ENCODE measurements at regions not wholly inside any gene's neighbourhood (a gene's known extent, or its start where the extent isn't known, plus 50 kb on each side); places are given as distances from the start of the nearest gene placed in this dataset.

DNA sequence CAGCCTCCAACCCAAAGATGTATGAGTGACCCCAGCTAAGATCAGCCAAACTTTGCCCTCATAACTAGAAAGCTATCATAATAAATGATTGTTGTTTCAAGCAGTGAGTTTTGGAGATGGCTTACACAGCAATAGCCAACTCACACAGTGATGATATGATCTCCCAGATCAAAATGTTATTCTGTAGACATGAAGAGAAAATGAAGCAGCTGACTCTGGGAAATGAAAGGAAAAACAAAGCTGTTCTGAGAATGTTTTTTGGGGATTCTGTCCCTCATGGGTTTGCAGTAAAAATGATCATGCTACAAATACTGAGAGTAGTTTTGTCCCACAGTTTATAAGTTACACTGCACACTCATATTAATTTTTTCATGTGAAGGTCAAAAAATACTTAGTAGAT, 617.8 kb downstream of the MRPL39 start:
- Mint-ChIP-seq H3K27ac (peak overlapping the region; percentile 64), H3K4me1 (ENCODE audit: low read depth) (no peaks in the 10 kb centered on the region), H3K36me3 (ENCODE audit: insufficient read depth) (no peaks in the 10 kb centered on the region), H3K4me3 (ENCODE audit: low read depth) (no peak overlapping the region), H3K27me3 (no peaks in the 10 kb centered on the region), H3K9me3 (ENCODE audit: low read depth) (peaks cover 20% of the 10 kb centered on the region)
- no peak for DNase-seq (ENCODE audit: low spot score, unreplicated experiment)
- TF ChIP-seq, protein P1, sequence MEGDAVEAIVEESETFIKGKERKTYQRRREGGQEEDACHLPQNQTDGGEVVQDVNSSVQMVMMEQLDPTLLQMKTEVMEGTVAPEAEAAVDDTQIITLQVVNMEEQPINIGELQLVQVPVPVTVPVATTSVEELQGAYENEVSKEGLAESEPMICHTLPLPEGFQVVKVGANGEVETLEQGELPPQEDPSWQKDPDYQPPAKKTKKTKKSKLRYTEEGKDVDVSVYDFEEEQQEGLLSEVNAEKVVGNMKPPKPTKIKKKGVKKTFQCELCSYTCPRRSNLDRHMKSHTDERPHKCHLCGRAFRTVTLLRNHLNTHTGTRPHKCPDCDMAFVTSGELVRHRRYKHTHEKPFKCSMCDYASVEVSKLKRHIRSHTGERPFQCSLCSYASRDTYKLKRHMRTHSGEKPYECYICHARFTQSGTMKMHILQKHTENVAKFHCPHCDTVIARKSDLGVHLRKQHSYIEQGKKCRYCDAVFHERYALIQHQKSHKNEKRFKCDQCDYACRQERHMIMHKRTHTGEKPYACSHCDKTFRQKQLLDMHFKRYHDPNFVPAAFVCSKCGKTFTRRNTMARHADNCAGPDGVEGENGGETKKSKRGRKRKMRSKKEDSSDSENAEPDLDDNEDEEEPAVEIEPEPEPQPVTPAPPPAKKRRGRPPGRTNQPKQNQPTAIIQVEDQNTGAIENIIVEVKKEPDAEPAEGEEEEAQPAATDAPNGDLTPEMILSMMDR (IDR thresholded peaks at IDR 0.05; ENCODE audit: unreplicated experiment): no peak

DNA sequence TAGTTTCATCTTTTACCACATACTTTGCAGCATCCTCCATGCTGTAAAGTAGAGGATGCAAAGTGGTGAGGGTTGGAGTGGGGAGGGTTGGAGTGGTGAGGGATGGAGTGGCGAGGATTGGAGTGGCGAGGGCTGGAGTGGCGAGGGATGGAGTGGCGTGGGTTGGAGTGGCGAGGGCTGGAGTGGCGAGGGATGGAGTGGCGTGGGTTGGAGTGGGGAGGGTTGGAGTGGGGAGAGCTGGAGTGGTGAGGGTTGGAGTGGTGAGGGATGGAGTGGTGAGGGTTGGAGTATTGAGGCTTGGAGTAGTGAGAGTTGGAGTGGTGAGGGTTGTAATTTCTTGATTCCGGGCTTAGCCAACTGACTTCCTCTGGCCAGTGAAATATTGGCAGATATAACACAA, 618.3 kb downstream of the MRPL39 start:
- H3K9me3 Mint-ChIP-seq (ENCODE audit: low read depth): peaks cover 22% of the 10 kb centered on the region
- TF ChIP-seq, protein P1 (IDR thresholded peaks at IDR 0.05; ENCODE audit: unreplicated experiment): no peak
- H3K27me3 Mint-ChIP-seq: no peaks in the 10 kb centered on the region
- H3K27ac Mint-ChIP-seq: no peak overlapping the region
- H3K36me3 Mint-ChIP-seq (ENCODE audit: insufficient read depth): no peaks in the 10 kb centered on the region
- no peaks in the 10 kb centered on the region for H3K4me1 Mint-ChIP-seq (ENCODE audit: low read depth)
- no peak for DNase-seq (ENCODE audit: low spot score, unreplicated experiment)
- no peak overlapping the region for H3K4me3 Mint-ChIP-seq (ENCODE audit: low read depth)

DNA sequence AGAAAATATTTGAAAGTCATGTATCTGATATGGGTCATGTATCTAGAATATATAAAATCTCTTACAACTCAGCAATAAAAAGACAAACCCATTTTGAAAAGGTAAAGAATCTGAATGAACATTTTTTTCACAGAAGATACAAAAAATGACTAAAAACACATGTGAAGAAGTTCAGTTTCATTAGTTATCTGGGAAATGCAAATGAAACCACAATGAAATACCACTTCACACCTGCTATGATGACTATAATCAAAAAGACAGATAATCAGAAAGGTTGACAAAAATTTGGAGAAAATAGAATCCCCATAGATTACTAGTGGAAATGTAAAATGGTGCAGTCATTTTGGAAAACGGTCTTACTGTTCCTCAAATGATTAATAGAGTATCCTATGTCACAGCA, 631.0 kb downstream of the MRPL39 start:
- no peak overlapping the region for H3K4me3 Mint-ChIP-seq (ENCODE audit: low read depth)
- no peak for DNase-seq (ENCODE audit: low spot score, unreplicated experiment)
- H3K9me3 Mint-ChIP-seq (ENCODE audit: low read depth): peaks cover 34% of the 10 kb centered on the region
- H3K4me1 Mint-ChIP-seq (ENCODE audit: low read depth): no peaks in the 10 kb centered on the region
- H3K27me3 Mint-ChIP-seq: no peaks in the 10 kb centered on the region
- no peak overlapping the region for H3K27ac Mint-ChIP-seq
- H3K36me3 Mint-ChIP-seq (ENCODE audit: insufficient read depth): no peaks in the 10 kb centered on the region
- TF ChIP-seq, protein P1 (IDR thresholded peaks at IDR 0.05; ENCODE audit: unreplicated experiment): no peak

DNA sequence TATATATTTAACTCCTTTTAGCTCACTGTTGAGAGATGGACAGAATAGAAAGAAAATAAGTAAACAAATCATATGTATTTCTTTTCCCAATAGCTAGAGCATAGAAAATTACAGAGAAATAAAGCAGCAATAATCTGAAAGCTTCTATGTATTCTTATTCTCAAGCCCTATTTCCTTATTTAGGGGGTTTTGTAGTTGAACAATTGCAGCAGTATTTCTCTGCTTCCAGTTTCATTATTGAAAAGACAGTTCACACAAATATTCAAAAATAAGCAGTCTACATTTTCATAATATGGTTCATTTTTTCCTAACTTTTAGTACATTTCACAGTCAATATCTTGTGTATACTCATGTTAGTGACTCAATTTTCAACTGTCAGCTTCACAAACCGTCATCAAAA, 638.2 kb downstream of the MRPL39 start:
- no peaks in the 10 kb centered on the region for H3K27me3 Mint-ChIP-seq
- no peaks in the 10 kb centered on the region for H3K36me3 Mint-ChIP-seq (ENCODE audit: insufficient read depth)
- H3K9me3 Mint-ChIP-seq (ENCODE audit: low read depth): peaks cover 29% of the 10 kb centered on the region
- H3K27ac Mint-ChIP-seq: no peak overlapping the region
- peaks cover 2% of the 10 kb centered on the region for H3K4me1 Mint-ChIP-seq (ENCODE audit: low read depth)
- DNase-seq (ENCODE audit: low spot score, unreplicated experiment): no peak
- H3K4me3 Mint-ChIP-seq (ENCODE audit: low read depth): no peak overlapping the region
- TF ChIP-seq, protein P1 (IDR thresholded peaks at IDR 0.05; ENCODE audit: unreplicated experiment): no peak

DNA sequence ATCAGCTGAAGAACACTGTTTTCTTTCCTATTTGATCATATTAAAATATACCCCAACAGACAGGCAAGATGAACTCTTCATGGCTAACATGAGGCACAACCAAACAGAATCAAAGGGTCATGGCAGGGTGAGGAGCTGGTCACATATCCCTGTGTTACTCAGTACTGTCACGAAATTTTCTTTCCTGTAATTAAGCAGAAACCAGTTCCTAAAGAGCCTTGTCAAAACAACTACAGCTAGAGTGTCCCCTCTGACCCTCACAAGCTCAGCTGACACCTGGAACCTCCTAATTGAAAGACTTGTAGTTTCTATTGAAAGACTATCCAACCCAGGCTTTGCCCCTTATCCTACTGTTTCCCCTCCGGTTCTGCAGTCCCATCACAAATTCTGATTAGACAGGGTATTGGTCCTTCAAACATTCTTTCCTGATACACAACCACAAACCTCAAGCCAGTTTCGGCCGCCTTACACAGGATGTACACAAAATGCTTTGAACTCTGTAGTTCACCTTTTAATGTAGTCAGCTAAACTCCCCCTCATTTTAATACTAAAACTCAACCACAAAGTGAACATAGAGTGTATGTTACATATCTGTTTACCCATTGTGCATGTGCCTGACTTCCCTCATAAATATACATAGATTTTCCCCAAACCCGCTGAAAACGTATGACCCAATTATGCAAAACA, 651.9 kb downstream of the MRPL39 start:
- H3K36me3 Mint-ChIP-seq (ENCODE audit: insufficient read depth): no peaks in the 10 kb centered on the region
- TF ChIP-seq, protein P1 (IDR thresholded peaks at IDR 0.05; ENCODE audit: unreplicated experiment): no peak

More for the DNA sequence above, 651.9 kb downstream of the MRPL39 start:
- peaks cover 9% of the 10 kb centered on the region for H3K9me3 Mint-ChIP-seq (ENCODE audit: low read depth)
- peaks cover 1% of the 10 kb centered on the region for H3K4me1 Mint-ChIP-seq (ENCODE audit: low read depth)
- no peak overlapping the region for H3K4me3 Mint-ChIP-seq (ENCODE audit: low read depth)
- H3K27ac Mint-ChIP-seq: no peak overlapping the region
- no peak for DNase-seq (ENCODE audit: low spot score, unreplicated experiment)
- H3K27me3 Mint-ChIP-seq: no peaks in the 10 kb centered on the region
